HG03039 (cell line): ENCODE measurements at regions not wholly inside any gene's neighbourhood (a gene's known extent, or its start where the extent isn't known, plus 50 kb on each side); places are given as distances from the start of the nearest gene placed in this dataset.

ENCODE experiments used
- ATAC-seq: cut with Tn5 transposase; IDR thresholded peaks from one replicate; pipeline ENCODE4 v1.9.1; 2021; ENCODE audit warnings: mild to moderate bottlenecking, moderate library complexity; ENCODE audit not compliant: unreplicated experiment

DNA sequence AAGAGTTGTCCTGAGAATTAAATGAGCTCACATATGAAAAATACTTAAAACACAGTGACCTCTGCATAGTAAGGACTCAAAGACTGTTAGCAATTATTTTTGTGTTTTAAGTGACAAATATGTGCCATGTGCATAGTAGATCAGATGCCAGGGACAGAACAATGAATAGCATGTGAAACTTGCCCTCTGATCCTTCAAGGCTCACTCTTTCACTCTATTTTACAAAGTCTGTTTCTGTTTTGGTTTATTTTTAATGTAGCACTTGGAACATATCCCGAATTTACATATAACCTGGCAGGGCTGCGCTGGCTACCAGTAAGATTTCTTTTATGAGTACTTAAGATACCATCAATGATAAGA lies 135.5 kb upstream of the TNFAIP3 start:
- no peak for ATAC-seq

DNA sequence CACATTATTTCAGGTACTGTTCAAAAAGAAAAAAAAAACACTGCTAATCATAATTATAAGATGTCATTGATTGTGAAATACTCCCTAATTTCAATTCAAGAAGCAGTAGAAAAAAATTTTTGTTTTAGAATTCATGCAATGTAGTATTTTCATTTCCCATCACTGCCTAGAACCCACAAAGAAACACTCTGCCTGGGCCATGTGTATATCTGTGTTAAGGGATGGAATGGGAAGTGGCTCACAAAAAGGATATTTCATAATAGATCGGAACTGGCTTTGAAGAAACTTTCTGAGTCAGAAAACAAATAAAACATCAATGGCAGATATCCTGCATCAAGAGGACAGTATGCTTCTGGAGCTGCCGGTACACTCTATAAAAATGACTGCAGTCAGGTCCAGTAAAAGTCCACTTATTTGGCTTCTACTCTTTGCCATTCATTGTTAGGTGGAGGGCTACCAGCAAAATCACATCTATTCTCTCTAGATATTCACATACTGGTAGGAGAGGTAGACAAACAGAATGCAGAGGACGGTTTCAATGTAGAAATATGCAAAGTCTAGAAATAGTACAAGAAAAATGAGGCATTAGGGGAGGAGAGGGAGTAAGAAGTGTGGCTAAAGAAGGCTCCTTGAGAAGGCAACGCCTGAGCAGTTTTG lies 135.0 kb upstream of the TNFAIP3 start:
- ATAC-seq = no peak

DNA sequence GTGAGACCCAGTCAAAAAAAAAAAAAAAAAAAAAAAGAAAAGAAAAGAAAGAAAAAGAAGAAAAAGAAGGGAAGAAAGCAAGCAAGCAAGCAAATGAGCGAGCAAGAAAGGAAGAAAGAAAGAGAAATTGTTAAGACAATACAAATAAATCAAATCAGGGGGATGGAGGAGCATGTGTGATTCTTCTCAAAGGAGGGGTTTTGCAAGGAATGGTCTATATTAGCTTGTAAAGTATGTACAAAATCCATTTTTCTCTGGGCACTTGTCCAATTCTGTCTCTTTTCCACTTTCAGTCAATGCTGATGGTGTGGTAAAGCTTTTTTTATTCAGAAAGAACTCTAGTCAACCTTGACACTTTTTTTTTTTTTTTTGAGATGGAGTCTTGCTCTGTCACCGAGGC lies 133.7 kb upstream of the TNFAIP3 start:
- ATAC-seq = no peak

DNA sequence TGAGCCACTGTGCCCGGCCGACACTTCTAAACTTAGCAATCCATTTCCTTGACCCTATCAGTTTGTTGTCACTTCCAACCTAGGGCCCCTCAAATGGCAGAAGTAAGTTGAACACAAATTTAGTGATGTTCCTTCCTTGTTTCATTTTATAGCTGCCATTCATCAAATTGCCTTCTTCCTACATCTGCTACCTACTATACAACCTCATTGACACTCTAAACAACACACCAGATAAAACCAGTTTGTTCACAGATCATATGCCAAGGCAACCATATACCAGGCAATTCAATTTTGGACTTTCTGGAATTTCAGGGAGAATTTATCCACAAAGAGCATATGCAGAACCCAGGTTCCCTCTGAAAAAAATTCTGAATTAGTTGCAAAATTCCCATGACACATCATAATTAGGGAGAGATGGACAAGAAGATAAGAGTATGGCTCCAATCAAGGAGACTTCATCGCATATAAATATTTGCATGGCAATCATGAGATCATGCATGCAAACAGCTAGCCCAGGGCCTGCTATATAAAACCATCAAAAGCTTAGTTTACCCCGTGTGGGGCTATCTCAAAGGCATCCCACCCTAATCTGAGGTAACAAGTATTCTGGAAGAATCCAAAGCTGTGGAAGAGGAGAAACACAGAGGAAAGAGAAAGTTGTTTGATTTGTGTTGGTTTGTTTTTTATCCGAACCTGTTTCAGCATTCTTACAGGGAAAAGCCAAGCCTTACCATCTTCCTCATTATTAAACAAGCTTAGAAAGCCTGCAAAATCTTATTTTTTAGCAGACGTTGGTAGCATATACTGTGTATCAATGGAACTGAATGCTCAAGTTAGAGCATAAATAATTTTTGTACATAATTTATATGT lies 132.8 kb upstream of the TNFAIP3 start:
- no peak for ATAC-seq

DNA sequence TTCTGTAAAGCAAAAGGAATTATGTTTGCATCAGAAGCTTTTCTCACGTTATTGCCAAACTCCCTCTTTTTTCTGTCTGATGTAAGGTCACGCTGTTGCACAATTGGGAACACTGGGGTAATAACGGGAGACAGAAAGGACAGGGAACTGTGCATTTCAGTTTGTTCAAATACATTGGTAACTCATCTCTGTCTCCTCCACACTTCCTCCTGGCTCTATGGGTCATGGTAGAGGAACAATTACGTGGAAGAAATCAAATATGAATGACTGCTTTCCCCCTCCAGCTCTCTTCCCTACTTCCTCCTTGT lies 132.2 kb upstream of the TNFAIP3 start:
- no peak for ATAC-seq

DNA sequence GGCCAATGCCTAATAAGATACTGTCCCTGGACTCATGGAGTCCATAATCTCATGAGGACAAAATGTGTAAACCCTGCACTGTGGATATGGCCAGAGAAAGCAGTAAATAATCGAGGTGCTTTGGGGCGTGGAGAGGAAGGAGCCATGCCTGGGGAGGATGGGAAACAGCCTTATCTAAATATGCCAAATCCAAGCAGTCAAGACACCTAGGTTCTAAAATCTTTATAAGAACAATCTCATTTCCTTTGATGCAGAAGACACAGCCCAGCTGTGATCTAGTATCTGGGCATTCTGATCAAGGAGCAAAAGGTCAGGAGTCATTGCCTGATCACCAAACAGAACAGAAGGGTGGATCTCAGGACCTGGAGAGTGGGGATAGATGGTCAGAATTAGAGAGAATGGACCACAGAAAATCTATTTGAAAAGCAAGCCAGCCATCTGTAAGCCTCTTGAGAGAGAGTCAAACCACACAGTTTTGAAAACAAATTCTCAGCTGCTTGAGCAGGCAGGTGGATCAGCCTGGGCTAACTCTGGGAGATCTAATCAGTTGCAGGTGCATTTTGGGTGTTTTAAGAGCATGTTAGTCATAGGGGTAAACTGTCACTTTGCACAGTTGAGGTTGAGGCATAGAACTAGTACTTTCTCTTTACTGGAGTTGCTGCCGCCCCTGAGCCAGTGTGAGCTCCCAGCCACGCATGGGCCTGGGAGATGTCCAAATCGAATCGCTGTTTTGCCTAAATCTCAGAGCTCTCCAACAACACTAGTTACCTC lies 130.8 kb upstream of the TNFAIP3 start:
- peak; percentile 66 for ATAC-seq

DNA sequence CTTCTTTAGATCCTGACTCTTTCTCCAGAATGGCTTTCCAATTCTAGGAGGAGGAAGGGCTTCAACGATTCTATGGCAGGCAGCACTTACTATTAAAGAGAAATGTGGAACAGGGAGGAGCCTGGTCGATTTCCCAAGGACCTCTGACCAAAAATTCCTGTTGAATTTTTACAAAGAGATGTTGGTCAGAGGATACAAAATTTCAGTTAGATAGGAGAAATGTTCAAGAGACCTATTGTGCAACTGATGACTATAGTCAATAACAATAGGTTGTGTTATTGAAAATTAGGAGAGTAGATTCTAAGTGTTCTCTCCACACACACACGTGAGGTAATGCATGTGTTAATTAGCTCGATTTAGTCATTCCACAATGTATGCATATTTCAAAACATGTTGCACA lies 130.1 kb upstream of the TNFAIP3 start:
- no peak for ATAC-seq

DNA sequence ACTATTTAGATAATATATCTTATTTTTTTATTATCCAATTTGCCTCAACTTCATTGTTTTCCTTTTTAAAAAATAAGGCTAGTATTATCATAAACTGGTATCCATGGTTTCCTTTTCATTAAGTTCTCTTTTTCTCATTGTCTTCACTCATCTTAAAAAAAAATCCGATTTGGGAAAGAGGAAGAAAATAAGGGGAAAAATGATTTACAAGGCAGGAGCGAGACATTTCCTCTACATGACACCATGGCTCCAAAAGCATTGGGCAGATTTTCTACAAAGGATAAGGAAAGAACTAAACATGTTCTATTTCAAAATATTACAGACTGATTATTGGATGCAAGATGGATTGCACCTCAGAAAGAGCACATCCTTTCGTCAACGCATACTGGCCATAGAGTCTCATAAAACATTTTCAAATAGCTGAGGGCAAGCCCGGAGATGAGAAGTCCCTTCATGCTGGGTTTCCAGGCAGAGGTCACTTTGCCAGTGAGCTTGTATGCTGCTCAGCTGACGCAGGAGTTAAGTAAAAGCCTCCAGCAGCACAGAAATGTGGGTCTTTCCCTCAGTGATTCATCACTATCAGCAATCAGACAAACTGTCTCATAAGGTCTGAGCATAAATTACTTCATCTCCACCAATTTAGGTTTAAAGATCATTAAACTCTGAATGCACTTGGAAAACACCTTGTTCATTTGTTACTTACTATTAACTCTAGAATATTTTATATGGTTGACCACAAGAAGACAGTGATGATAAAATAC lies 129.0 kb upstream of the TNFAIP3 start:
- ATAC-seq = no peak

DNA sequence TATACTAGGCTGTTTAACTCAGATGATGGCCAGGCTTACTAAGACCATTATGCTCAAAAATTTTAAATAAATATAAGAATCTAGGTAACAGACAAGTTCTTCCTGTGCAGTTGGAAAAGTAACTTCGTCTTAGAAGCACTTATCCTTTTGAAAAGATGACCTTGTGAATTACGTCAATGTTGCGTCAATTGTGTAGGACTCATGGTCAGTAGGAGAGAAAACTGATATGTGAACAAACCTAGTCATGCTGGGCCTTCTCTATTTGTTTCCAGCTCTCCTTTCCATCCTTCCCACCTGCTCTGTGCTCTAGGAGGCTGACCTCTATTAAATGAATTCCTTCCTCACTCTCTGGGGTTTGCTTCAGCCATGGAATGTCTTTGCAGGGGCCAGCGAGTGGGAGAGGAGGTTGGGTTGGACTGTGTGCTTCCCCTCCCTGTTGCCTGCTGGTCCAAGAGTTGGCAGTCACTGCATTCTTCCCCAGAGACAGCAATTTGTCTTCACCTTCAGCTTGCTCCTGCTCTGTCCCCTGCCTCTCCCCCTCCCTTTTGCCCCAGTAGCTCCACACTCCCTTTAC lies 128.0 kb upstream of the TNFAIP3 start:
- ATAC-seq = no peak

DNA sequence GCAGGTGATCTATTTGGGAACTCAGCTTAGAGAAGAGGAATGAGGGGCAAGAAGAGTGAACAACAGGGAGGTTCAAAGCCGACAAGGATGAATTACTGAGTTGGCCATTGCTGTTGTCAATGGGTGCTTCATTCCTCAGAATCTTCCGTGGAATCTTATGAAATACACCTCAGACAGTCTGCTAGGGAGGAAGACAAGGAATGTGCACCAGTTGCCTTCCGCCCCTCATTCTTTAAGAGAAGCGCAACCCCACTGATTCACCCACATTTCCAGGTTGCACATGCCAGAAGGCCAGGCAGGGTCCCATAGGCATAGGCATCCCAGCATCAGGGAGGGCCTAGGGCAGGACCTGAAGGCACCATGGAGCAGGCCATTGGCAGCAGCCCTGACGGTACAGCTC lies 127.5 kb upstream of the TNFAIP3 start:
- no peak for ATAC-seq

DNA sequence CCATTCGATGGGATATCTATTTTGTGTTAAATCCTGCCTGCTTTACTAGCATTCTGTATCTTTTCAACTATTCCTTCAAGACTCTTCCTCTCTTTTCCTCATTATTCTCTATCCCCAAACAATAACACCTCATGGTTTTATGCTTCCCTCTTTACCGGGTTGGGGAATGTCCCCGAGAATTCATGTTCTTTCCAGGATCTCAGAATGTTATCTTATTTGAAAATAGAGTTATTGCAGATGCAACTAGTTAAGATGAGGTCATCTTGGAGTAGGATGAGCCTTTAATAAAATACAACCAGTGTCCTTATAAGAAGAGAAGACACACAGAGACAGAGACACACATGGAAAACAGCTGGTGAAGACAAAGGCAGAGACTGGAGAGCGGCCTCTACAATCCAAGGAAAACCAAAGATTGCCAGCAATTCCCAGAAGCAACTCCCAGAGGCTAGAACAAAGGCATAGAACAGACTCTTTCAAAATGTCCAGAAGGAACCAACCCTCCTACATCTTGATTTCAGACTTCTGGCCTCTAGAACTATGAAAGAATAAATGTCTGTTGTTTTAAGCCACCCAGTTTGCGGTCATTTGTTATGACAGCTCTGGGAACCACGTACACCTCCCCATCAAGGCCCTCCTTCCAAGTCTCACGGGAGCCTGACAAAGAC lies 126.8 kb upstream of the TNFAIP3 start:
- ATAC-seq = no peak

DNA sequence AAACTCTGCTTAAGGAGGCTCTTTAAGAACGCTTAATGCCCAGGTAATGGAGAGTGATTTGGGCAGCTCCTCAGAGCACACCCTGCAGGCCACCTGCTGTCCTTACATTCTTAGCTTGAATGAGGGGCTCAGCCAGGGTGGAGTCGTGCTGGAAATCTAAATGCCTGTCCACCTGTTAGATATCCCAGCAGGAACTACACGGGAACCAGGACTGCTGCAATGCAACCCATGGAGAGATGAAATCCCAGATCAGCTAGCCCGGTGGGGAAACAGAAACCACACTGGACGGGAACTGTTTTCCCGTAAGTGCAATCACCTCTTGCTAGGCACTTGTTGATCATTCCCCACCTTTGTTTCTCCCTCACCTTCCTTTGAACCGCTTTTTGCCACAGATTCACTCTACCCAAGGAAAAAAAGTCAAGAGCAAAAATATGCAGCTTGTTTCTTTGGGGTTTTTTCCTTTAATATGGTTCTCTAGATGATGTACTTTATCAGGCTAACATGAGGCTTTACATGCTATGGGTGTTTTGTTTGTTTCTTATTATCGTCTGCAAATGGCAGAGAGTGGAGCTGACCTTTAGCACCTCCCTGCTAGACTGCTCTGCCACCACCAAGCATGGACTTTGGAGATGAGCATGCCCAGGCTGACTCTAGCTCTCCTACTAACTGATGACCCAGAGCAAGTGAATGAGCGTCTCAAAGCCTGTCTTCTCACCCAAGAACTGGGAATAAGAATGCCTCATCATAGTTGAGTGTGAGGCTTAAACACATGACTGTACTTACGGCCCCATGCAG lies 125.9 kb upstream of the TNFAIP3 start:
- no peak for ATAC-seq

DNA sequence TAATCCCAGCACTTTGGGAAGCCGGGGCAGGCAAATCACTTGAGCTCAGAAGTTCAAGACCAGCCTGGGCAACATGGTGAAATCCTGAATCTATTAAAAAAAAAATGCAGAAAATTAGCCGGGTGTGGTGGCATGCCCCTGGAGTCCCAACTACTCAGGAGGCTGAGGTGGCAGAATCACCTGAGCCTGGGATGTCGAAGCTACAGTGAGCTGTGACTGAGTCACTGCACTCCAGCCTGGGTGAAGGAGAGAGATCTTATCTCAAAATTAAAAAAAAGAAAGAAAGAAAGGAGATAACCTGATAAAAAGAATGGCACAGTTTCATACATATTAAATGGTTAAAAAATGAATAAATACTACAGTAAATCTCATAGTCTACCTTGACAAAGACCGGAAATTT lies 123.6 kb upstream of the TNFAIP3 start:
- no peak for ATAC-seq

DNA sequence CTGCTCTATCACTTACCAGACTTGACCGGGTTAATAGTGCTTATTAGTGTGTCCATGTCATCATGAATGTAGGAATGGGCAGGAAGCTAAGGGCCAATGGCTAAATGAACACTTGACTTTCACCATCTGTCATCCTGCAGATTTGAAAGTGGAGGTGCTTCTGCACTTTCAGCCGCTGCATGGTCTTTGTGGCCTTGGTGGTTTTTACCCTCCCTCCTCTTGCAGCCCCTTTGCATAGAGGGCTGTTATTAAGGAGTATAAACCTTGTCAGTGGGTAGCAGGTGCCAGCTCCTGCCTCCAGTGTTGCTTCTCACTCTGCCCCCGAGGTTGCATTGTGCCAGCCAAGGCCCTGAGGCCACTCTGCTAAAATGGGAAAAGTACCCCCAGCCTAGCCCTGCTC lies 122.2 kb upstream of the TNFAIP3 start:
- no peak for ATAC-seq

DNA sequence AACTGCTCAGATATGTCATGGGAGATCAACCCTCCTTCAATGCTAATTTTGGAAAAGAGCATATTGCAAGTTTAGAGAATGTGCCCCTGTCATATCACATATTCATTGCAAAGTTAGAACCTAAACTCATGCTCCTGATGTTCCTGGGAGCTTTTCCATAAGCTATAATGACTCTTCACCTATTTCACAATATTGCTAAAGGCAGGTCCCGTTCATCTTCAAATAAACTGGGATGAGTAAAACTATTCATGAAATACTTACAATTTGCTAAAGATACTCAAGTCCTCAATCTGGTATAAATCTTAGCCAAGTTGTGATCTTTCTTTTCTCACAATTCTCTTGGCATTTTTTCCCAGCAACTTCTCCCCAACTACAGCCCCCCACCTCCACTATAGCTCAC lies 121.7 kb upstream of the TNFAIP3 start:
- no peak for ATAC-seq

DNA sequence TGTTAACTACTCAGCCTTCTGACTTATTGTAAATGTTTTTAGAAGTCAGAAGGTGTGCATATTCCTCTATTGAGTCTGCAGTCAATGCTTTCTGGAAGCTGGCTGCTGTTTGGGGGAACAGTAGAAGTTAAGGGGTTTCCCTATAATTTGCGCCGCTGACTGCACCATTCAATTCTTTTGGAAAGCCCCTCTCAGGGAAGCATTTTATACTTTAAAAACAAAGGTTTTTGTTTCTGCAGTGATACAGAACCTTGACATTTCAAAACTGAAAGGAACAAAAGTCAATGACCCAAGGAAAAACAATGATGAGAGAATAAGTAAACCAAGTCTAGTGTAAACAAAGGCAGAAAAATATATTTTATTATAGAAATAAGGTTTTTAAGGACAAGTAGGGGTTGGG lies 120.8 kb upstream of the TNFAIP3 start:
- no peak for ATAC-seq

DNA sequence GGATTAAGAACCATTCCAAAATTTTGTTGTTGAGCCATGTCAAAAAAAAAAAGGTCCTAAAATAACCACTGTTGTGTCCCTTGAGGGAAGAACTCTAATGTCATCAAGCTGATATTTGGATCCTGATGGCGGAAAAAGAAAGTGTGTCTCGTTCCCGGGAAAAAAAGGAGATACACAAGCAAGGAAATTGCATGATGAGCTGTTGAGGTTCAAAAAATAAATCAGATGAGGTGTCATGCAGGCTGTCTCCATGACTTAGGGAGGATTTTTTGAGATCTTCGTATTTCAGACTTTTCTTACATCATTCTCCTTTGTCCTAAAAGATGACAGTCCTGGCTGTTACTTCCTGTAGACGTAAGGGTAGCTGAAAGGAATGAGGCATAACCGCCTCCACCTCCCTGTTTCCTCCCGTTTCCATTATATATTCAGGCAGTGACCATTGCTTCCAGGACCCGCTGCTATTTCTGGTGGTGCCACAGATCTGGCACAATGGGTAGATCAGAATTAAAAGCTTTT lies 117.3 kb upstream of the TNFAIP3 start:
- ATAC-seq = no peak

DNA sequence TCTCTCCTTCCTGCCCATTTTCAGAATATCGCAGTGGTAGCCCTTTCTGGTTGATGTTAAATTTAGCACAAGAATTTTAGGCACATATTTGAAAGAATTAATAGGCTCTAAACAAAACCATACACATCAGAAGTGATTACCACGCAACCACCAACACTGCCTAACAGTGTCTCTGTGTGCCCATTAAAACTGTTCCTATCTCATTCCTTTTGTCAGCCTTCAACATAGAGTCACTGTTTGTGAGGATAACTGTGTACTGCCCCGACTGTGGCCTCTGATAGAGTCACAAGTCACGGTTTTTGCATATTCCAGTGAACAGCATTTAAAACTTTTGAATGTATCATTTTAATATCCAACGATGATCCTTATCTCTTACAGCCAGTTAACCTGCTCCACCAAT lies 116.8 kb upstream of the TNFAIP3 start:
- no peak for ATAC-seq

DNA sequence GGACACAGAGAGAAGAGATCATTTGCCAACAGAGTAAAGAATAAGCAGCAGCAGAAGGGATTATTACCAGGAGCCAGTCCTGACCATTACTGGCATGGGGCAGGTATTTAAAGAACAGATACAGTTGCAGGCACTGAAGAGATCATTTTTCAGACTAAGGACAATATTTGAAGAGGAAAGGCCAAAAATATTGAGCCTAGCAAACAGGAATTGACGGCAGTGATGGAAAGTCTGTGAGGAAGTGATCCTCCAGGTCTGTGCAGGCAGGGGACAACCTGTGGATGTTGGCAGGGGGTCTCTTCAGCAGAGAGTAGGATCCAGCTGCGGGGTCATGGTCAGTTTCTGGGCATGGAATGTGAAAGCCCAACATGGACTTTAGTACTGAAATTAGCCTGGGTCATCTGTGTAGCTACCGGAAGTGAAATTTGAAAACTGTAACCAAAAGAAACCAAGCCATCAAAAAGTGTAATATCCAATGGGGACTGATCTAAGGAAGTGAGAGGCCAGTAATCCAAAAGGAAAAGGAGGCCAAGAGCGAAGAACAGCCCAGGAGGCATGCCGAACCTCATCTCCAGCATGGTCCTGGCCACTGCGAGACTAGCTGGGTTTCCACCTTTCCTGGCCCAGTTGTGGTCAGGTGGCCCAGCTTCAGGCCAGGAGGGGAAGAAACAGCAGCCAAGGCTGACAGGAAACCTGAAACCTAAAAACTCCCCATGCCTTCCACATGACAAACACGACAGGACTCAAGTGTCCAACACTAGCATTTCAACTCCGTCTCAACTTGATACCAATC lies 115.1 kb upstream of the TNFAIP3 start:
- no peak for ATAC-seq
